Glomerular visceral epithelial cell (primary cell): ENCODE measurements at regions not wholly inside any gene's neighbourhood (a gene's known extent, or its start where the extent isn't known, plus 50 kb on each side); places are given as distances from the start of the nearest gene placed in this dataset.

Experiments used
- DNase-seq: peaks from one replicate; pipeline ENCODE4 v3.0.0-alpha.2; 2016; ENCODE audit errors: extremely low spot score

DNA sequence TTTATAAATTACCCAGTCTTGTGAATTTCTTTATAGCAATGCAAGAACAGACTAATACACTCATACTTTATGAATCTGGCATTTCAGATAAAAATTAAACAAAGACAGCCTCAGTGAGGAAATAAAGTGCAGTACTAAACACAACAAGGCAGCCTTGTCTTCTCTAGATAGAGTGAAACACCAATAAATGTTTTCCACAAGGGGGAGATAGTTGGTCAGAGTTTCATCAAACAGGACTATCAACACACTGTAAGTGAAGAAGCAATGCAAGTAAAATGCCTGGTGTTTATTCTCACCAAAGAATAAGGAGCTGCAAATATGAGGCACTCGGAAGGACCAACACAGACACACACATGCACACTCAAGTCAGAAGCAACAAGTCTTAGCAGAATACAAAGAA, 62.8 kb downstream of the FAM9B start:
- peak; percentile 49 for DNase-seq

- no peak for DNase-seq
These were observed 64.5 kb downstream of the FAM9B start for GRCh38 chrX:8969378-8969777.

- no peak for DNase-seq
These were observed 66.5 kb downstream of the FAM9B start for GRCh38 chrX:8967461-8967860.

DNA sequence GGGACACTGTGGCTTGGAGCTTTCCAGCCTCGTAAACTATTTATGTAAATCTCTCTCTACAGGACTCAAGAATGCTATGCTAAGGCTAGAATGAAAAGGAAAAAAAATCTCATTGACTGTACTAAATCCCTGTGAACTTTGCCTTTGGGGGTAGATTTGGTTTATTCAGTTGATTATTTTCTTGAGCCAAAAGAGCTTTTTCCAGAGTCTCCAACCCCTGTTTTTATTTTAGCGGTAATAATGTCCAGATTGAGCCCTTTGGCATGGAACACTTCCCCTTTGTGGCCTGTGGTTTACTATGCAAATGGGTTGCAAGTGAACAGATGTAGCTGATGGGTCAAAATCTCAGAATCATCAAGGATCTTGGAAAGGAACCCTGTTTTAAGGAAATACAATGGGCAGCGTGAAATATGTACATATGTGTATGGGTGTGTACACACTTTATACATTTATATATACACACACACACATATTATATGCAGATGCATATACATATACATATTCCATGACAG, 72.9 kb downstream of the FAM9B start:
- no peak for DNase-seq

DNA sequence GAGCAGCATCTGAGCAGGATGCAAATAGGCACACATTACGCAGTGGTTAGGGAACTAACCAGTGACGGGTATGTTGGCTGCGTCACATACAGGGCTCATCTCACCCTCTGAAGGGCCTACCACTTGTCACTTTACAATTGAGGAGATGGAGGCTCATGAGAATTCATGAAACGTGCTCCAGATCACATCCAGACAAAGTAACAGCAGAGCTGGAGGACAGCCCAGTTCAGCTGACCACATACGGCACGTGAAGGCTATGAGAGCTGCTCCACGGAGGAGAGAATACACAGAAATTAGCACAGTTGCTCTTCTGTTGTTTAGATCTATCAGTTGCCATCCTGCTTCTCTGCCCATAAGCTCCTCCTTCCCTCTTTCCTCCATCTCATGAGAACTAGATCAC, 78.4 kb downstream of the FAM9B start:
- no peak for DNase-seq

- no peak for DNase-seq
These were observed 87.4 kb downstream of the FAM9B start for GRCh38 chrX:8946563-8946962.

GRCh38 chrX:8939322-8939721, 94.6 kb downstream of the FAM9B start:
- DNase-seq, result no peak

DNA sequence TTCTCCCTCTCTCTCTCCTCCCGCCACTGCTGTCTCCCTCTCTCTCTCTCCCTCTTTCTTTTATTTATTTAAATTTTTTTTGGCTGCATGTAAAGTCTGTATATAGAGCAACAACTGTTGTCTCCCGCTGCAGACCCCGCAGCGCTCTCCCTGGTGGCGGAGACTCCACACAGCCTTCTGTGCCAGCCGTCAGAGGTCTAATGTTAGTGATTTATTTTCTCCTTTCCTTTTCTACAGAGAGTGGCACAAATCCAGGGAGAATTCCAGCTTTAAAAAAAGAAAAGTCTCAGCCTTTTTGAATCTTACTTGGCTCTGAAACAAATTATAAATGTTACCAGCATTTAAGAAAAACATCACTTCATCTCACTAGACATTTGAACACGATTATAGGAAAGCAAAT, 106.2 kb downstream of the FAM9B start:
- DNase-seq, result no peak

DNA sequence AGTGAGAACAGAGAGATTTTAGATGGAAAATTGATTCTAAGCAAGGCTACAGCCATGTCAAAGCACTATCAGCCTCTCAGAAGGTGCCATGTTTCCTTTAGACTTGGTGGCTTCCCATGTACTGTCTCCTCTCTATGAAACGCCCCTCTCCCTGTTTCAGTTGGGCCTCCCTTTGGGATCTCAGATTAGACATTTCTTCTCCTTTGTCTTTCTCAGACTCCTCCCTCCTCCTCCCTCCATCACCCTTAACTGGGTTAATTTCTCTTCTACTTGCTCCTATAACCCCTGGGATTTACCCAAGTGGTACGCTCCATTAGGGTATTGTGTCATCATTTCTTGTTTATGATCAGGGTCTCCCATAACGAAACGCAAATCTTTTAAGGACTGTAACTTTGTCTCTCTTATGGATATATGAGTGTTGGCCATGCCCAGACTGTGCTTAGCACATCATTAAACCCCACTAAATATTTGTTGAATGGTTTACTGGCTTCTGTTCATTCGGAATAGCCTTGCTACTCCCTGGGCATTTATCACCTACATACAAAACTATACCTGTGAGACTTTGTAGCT, 106.8 kb downstream of the FAM9B start:
- no peak for DNase-seq

DNA sequence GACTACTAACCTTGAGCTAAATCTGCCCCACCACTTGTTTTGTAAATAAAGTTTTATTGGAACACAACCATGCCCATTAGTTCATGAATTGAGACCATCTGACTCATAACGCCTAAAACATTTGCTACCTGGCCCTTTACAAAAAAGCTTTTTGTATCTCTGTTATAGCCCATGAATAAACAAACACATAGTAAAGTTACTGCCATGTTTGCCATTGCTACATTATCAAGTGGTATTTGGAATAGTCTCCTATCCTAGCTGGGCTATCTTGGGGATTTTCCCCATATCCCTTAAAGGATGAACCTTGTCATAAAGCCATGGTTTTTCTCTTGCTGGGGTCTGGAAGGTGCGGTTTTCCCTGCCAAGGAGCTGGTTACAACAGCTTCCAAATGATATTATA, 112.3 kb downstream of the FAM9B start:
- no peak for DNase-seq

DNA sequence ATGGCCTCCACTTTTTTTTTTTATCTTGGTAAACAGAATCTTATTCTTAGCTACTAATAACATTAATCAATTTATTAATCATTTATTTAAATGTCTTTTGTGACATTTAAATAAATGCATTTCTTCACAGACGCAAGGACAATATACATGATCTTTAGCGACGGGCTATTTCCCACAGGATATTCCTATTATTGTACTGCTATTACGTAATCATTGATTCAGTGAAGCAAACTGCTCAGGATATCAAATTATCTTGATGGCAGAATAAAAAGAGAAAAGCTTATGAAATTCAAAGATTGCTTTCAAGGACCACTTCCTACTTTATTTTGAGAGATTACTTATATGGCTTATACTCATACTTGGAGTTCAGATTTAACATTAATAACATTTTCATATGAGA, 114.1 kb downstream of the FAM9B start:
- no peak for DNase-seq

DNA sequence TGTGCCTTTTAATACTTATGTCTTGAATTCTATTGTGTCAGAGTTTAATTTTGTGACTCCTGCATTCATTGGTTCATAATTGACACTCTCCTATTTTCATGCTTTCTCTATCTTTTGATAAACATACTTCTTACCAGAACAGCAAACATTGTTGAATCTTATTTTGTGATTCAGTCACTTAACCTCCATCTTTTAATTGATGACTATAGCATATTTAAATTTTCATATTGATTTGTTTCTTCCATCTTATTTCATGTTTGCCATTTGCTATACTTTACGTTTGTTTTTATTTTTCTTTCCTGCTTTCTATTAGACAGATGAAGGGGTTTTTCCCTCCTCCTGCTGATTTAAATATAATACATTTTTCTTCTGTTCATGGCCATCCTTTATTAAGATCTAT, 115.5 kb upstream of the FAM9A start:
- no peak for DNase-seq

- DNase-seq, result no peak
These were observed 113.5 kb upstream of the FAM9A start for GRCh38 chrX:8914681-8915080.

- no peak for DNase-seq
These were observed 112.6 kb upstream of the FAM9A start for GRCh38 chrX:8913655-8914409.

DNA sequence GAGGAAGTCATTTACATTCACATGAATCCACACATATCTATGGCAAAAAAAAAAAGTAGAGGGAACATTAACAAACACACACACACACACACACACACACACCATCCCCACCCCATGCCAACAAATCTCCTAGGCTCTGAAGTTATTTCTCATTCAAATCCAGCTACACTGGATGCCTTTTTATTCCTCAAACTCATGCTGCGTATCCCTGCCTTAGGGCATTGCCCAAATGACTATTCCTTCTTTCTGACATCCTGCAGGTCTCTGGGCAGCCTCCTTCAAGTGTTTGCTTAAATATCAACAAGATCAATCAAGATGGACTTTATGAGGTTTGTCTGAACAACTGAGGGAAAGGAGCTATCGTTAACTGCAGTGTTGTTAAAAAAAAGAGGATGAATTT, 106.5 kb upstream of the FAM9A start:
- no peak for DNase-seq

DNA sequence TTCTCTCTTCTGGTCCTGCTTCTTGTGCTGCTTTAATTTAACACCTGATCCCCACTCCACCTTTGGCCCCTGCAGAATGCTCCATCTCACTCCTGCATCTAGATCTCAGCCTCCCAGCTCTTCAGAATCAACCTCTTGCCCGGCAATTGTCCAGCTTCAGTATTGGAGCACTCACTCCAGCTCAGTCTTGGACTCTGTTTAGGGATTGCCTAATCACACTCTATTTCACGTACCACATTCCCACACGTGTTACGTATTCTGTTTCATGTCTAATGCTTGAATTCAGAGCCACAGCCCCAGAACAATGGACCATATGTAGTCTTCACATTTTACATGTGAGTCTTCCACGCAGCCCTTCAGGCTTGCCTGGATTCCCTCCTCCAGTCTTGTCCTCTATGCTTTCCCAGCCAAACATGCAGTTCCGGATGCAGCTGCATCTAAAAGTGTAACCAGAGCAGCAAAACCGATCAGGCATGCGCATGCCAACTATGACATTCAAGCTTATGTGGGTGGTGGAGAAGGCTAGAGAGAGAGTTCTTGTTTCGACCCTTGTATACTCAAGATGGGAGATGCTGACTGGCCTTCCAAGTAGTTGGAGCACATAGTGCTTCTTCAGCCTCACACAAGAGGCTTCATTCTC, 105.2 kb upstream of the FAM9A start:
- no peak for DNase-seq

- DNase-seq, result no peak
These were observed 96.1 kb upstream of the FAM9A start for GRCh38 chrX:8897259-8897658.

DNA sequence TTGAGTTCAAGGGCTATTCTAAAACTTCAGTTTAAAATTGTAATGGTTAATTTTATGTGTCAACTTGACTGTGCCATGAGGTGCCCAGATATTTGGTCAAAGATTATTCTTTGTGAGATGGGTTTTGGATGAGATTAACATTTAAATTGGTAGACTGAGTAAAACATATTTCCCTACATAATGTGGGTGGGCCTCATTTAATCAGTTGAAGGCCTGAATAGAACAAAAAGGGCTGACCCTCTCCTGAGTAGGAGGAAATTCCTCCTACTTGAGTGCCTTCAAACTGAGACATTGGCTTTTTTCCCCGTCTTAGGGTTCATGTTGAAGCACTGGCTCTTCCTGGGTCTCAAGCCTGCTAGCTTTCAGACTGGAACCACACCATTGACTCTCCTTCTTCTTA, 89.6 kb upstream of the FAM9A start:
- no peak for DNase-seq

DNA sequence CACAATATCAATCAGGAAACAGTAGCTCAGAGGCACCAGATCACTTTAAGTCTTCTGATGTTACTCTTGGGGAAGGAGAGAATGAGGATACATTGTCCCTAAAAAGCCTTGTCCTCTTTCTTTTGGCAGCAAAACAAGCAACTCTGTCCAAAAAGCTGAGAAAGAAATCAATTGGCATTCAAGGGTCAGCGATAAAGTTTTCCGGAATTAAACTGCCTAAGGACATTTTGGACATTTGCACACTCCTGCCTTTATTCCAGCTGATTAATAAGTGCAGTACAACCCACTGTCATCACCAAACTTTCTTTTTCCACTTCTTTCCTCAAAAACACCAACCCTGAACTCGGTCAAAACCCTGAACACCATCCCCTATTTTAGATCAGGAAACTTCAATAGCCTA, 85.8 kb upstream of the FAM9A start:
- DNase-seq, result no peak

DNA sequence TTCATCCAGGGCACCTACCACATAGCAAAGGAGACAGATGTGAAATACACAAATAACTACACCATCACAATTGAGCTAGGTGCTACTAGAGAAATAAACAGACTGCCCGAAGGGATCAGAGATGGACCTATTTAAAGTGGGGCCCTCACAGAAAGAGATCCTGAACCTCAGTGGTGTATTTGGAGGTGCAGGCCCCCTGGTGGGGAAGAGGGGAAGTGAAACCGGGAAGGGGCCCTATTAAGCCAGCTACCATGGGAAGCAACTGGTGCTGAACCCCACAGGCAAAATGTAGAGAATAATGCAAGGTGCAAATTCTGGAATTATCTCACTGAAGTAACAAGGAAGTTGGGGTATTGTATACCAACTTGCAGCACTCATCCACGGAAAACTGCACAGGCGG, 78.6 kb upstream of the FAM9A start:
- DNase-seq, result peak; percentile 13

GRCh38 chrX:8873956-8874355, 72.8 kb upstream of the FAM9A start:
- no peak for DNase-seq

DNA sequence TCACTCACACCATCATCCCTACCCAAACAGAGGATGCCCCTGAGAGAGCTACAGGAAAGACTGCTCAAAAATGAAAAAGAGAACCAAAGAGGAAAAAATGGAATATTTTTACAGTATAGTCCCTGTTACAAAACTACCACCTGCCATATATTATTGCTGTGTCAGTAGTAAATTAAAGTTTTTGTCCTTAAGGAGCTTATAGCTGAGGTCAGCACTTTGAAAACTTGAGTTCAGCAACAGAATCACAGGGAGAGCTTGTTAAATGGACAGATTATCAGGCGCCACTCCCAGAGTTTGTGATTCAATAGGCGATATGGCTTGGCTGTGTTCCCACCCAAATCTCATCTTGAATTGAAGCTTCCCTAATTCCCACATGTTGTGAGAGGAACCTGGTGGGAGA, 71.9 kb upstream of the FAM9A start:
- no peak for DNase-seq

DNA sequence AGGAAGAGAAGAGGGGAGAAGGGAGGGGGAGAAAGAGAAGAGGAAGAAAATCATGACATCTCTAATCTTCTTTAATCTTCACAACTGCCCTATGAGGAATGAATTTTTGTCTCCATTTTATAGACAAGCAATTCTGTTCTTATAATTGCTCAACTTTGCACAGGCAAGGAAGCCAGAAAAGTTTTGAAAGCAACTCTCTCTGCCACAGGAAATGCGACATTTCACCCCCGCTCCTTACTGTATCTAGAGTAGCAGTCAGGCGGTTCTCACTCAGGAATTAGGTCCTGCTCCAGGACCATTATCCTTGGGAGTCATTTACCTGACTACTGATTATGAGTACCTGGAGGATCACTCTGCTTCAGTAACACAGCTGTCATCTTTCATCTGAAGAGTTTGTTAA, 69.2 kb upstream of the FAM9A start:
- no peak for DNase-seq
